Upper lobe of left lung (tissue), 4 donors: ENCODE measurements at regions not wholly inside any gene's neighbourhood (a gene's known extent, or its start where the extent isn't known, plus 50 kb on each side); places are given as distances from the start of the nearest gene placed in this dataset.

Experiments used
- CTCF ChIP-seq, 6 experiments: fragments of 450-650 bp in 4 of 6; fragments of 200-600 bp in 2 of 6; sonication (generic) in 2 of 6; IDR thresholded peaks; one replicate each; pipeline ENCODE4 v1.5.1; 2016 to 2019; ENCODE audit warnings: antibody characterized with exemption in 6 of 6
- POLR2A ChIP-seq, 4 donors: fragments of 450-650 bp; IDR thresholded peaks; one replicate each; pipeline ENCODE4 v1.5.1; 2016 to 2017; ENCODE audit warnings: antibody characterized with exemption in 4 of 4, mild to moderate bottlenecking in 2 of 4
- POLR2AphosphoS5 ChIP-seq, 2 donors: sonication (generic); formaldehyde crosslinking; IDR thresholded peaks; one replicate each; pipeline ENCODE4 v1.5.1; 2017; ENCODE audit warnings: antibody characterized with exemption in 2 of 2

GRCh38 chr14:95796788-95797187 lies 79.8 kb upstream of the TUNAR start:
- TF ChIP-seq CTCF (IDR thresholded peaks at IDR 0.05) (no peak), POLR2A (IDR thresholded peaks at IDR 0.05) (no peak), POLR2AphosphoS5 (IDR thresholded peaks at IDR 0.05) (no peak)
